ENCODE measurements at regions not wholly inside any gene's neighbourhood (a gene's known extent, or its start where the extent isn't known, plus 50 kb on each side); places are given as distances from the start of the nearest gene placed in this dataset.

- Histone ChIP-seq H3K4me1 (no peaks in the 10 kb centered on the region), H3K9ac (ENCODE audit: low read depth in 2 of 2, low read length in 2 of 2) (no peak overlapping the region), H3K27ac (no peak overlapping the region), H3K4me3 (no peak overlapping the region), H3K9me3 (no peaks in the 10 kb centered on the region), H3K36me3 (no peaks in the 10 kb centered on the region), H3K27me3 (no peaks in the 10 kb centered on the region)
- TF ChIP-seq CTCF (IDR thresholded peaks at IDR 0.05): no peak
- no peak for DNase-seq
- intact Hi-C loops (cut with DNase I): no loop called here
Measured at GRCh38 chr9:90958328-90958727, 156.7 kb downstream of the SYK start.

- H3K27me3 ChIP-seq: no peaks in the 10 kb centered on the region
- H3K36me3 ChIP-seq: no peaks in the 10 kb centered on the region
- TF ChIP-seq CTCF (IDR thresholded peaks at IDR 0.05): no peak
- no peaks in the 10 kb centered on the region for H3K9me3 ChIP-seq
- H3K27ac ChIP-seq: no peak overlapping the region
- H3K9ac ChIP-seq (ENCODE audit: low read depth in 2 of 2, low read length in 2 of 2): no peak overlapping the region
- H3K4me1 ChIP-seq: no peaks in the 10 kb centered on the region
- no peak overlapping the region for H3K4me3 ChIP-seq
- intact Hi-C loops (cut with DNase I): no loop called here
- no peak for DNase-seq
Measured at GRCh38 chr9:90960941-90961340, 159.3 kb downstream of the SYK start.

GRCh38 chr9:90961375-90961774 lies 159.8 kb downstream of the SYK start:
- no peaks in the 10 kb centered on the region for H3K36me3 ChIP-seq
- intact Hi-C loops (cut with DNase I): no loop called here
- DNase-seq: no peak

GRCh38 chr9:90964101-90965020 lies 162.7 kb downstream of the SYK start:
- H3K36me3 ChIP-seq: no peaks in the 10 kb centered on the region
- H3K27ac ChIP-seq: no peak overlapping the region
- no peaks in the 10 kb centered on the region for H3K4me1 ChIP-seq
- no peaks in the 10 kb centered on the region for H3K9me3 ChIP-seq
- peak; percentile 58 for DNase-seq
- TF ChIP-seq CTCF (IDR thresholded peaks at IDR 0.05): no peak
- H3K4me3 ChIP-seq: no peak overlapping the region
- intact Hi-C loops (cut with DNase I): no loop called here
- H3K27me3 ChIP-seq: no peaks in the 10 kb centered on the region
- no peak overlapping the region for H3K9ac ChIP-seq (ENCODE audit: low read depth in 2 of 2, low read length in 2 of 2)

More at GRCh38 chr9:90961375-90961774, 159.8 kb downstream of the SYK start:
- no peak overlapping the region for H3K9ac ChIP-seq (ENCODE audit: low read depth in 2 of 2, low read length in 2 of 2)
- TF ChIP-seq CTCF (IDR thresholded peaks at IDR 0.05): no peak
- no peaks in the 10 kb centered on the region for H3K27me3 ChIP-seq
- H3K4me3 ChIP-seq: no peak overlapping the region
- no peak overlapping the region for H3K27ac ChIP-seq
- H3K9me3 ChIP-seq: no peaks in the 10 kb centered on the region
- no peaks in the 10 kb centered on the region for H3K4me1 ChIP-seq

GRCh38 chr9:90965226-90966030 lies 163.8 kb downstream of the SYK start:
- intact Hi-C loops (cut with DNase I): no loop called here
- no peak for DNase-seq
- H3K27me3 ChIP-seq: no peaks in the 10 kb centered on the region
- no peak overlapping the region for H3K27ac ChIP-seq
- no peak for TF ChIP-seq CTCF (IDR thresholded peaks at IDR 0.05)
- no peaks in the 10 kb centered on the region for H3K36me3 ChIP-seq
- no peak overlapping the region for H3K4me3 ChIP-seq
- H3K4me1 ChIP-seq: no peaks in the 10 kb centered on the region
- no peaks in the 10 kb centered on the region for H3K9me3 ChIP-seq
- no peak overlapping the region for H3K9ac ChIP-seq (ENCODE audit: low read depth in 2 of 2, low read length in 2 of 2)

Data from colonic mucosa (tissue), 4 donors.